GM19395 (cell line): ENCODE measurements at regions not wholly inside any gene's neighbourhood (a gene's known extent, or its start where the extent isn't known, plus 50 kb on each side); places are given as distances from the start of the nearest gene placed in this dataset.

Experiments
- ATAC-seq: cut with Tn5 transposase; IDR thresholded peaks from one replicate; pipeline ENCODE4 v1.9.1; 2021; ENCODE audit warnings: mild to moderate bottlenecking, moderate library complexity; ENCODE audit not compliant: unreplicated experiment

GRCh38 chr4:20443015-20443805 is 191.5 kb downstream of the SLIT2 start:
- ATAC-seq, result no peak

DNA sequence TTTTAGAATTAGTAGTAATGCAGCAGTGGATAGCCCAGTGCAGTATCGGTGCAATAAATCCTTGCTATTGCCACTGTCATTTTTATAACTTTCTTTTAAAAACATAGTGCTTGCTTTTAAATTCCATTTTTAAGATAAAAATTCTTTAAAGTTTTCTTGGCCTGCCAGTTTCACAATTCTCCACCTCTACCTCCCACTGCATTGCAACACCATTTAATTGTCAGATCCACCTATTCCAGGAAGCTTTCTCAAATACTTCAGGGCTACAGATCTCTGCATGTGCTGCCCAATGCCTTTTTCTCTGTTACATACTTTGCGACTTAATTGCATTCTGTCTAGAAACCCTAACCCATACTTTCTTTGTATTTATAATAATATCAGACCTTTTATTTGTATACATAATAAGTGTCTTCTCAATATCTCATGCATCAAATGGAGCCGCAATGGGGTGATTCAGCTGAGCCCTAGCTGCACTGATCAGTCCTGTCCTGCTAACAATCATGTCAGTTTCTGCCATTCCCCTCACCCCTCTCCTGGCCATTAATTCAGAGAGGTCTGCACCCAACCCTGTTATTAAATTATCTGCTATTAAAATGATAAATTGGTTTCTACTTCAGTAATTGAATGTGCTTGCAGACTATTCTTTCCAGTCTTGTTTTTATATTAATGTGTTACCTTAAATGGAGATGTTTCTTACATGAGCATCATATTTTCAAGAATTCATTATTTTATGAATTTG is 193.1 kb downstream of the SLIT2 start:
- no peak for ATAC-seq

- ATAC-seq, result no peak
Observed at GRCh38 chr4:20445933-20446723, 194.4 kb downstream of the SLIT2 start.

DNA sequence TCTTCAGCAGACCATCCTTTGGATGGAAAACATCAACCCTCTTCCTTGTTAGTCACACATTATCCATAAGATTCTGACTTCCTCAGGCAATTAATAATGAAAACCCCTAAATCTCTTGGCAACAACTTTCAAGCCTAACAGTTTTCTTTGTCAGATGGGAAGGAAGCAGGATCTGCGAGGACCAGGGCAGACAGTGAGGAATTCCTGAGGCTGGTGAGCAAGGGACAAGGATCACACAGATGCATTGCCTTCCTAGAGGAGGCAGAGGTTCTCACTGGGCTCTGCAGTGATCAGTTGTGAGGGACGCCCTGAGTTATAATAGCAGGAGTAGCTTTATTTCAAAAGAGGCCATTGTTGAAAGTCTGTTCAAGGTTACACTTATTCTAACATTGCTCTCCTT is 195.4 kb downstream of the SLIT2 start:
- ATAC-seq, result no peak

DNA sequence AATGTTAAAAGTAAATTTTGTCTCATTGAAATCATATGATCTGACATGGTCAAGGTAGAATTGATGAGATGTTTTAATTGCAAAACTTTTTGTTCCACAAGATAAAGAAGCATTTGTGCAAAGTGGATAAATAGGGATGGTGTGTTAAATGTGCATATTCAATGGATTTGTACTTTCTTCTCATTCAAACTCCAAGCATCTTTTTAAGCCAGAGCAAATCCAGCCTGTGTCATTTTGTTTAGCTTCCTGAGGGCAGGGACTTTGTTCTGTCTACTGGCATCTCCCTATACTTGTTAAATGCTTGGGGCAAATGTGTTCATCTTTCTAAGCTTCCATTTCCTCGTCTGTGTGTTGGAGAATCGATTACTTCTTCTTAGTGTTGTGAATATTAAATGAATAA is 200.3 kb downstream of the SLIT2 start:
- ATAC-seq, result no peak

GRCh38 chr4:20454515-20454914 is 202.8 kb downstream of the SLIT2 start:
- ATAC-seq, result no peak

DNA sequence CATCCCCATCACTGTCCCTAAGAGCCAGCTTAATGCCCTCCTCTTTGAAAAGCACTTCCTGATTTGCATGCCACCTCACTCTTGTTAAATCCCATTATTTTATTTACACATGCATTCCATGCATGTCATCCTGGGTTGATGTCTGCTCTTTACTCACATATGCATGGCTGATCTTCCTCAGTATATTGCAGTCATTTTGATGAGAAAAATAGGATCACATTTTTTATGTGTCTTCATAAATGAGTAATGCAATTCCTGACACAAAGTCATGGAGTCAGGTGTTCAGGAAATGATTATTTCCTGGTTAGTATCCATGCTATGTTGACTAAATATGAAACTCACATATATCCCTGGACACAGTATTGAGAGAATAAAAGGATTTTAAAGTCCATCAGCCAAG is 204.7 kb downstream of the SLIT2 start:
- ATAC-seq, result no peak

DNA sequence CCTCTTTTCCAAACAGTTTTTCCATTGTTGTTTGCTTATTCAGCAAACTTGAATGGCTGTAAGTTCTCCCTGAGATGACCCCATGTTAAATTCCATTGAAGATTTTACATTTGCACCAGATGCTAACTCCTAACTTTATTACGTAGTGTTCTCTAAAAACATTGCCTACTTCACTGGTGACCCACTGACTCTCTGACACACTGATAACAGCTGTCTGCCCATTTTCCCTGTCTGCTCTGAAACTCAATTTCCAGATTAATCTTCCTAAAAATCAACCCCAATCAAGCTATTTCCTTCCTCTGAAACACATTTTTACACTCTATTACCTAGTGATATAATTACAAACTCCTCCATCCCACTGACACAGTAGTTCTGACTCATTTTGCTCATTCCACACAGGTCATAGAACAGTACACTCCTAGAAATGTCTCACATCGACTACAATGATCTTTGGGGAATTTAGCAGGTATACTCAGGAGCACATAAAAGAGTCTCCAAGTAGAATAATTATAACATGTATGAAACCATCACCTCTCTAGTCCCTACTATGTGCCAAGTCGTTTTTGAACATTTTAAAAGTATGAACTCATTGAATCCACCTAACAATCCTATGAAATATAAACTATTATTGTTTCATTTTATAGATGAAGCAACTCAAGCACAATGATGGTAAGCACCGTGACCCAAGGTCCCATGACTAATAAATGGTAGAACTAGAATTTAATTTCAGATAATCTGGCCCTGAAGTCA is 210.9 kb downstream of the SLIT2 start:
- no peak for ATAC-seq

- no peak for ATAC-seq
Observed at GRCh38 chr4:20463176-20463430, 211.4 kb downstream of the SLIT2 start.

- ATAC-seq, result no peak
Observed at GRCh38 chr4:20464381-20464780, 212.7 kb downstream of the SLIT2 start.

- no peak for ATAC-seq
Observed at GRCh38 chr4:20474119-20474518, 222.4 kb downstream of the SLIT2 start.

DNA sequence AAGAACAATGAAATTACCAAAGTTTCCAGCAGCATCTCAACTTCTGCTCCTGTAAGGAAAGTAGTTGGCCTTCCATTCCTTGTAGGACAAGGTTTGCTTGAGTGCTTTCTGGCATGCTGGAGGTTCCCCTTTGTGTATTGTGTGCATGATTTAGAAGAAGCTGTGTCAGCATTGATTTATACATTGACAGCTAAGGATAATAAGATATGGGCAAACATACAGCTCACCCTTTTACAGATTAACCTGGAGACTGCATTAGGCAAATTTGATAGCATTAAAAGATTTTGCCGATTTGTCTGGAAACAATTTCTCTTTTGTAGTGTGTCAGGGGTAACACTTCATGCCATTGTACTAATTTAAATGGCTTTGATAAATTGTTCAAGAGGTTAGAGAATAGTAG is 221.8 kb upstream of the PACRGL start:
- ATAC-seq, result no peak

- ATAC-seq, result no peak
Observed at GRCh38 chr4:20480165-20480947, 219.9 kb upstream of the PACRGL start.

DNA sequence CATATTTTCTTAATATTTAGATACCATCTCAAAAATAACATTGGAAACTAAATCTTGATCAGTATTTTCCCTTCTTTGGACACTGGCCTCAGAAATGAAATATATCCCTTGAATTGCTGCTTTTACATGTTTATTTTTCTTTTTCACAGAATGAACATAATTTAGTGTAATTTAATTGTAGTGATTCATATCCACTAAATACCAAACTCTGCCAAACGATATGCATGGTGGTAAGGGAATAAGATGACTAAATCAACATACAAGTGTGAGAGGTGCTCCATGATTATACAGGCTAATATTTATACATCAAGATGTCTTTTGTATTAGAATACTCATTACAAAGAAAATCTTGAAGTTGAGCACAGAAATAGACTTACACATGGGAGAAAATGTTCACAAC is 216.8 kb upstream of the PACRGL start:
- no peak for ATAC-seq

- ATAC-seq, result no peak
Observed at GRCh38 chr4:20486433-20486832, 213.8 kb upstream of the PACRGL start.

GRCh38 chr4:20487446-20487845 is 212.8 kb upstream of the PACRGL start:
- no peak for ATAC-seq

DNA sequence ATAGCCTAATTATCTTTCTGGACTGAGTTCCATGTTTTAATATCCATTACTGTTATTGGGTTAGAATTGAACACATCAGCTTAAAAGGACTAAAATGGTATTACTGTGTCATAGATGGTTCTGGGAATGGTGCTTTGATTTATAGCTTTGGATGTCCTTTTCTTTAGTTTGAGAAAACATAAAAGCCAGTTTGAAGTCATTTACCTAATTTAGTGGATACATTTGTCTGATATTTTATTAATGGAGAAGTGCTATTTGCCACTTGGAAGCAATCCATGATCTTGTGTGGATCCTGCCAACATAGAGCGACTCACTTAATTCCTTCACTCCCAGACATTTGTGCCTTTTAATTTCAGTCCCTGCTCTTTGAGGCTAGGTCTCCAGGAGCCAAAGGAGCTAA is 212.4 kb upstream of the PACRGL start:
- no peak for ATAC-seq

DNA sequence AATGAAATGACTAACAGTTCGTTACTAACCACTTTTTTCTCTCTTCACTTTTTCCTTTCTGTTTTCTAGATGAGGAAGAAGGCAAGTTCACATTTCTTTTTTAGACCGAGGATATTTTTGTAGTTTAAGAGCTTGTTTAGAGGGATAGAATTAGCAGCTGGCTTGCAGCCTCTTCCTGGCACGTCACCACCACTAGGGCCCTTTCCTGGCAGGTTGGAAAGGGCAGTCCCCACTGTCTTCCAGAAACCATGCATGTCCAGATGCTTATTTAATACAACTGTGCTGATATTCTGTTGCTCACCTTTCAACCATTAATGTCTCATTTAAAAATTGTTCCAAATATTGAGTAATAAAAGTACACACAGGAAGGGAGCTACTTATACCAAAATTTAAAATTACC is 209.5 kb upstream of the PACRGL start:
- no peak for ATAC-seq

GRCh38 chr4:20493761-20494353 is 206.4 kb upstream of the PACRGL start:
- ATAC-seq, result no peak

DNA sequence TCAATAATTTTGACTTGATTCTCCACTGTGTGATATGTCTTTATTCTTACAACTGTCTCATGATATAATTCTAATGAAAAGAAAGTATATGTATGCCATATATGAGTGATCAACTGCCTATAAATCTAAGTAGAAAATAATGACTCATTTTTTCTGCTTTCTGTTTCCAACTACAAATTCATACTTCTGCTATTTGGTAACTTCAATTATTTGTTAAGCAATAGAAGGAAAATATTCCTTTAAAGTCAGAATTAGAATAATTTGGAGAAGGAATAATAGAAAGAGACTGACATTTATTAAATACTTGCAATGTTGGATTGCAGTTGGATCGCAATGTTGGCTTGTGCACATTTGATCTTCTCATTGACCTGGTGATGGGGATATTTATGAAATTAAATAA is 204.2 kb upstream of the PACRGL start:
- no peak for ATAC-seq
